ENCODE measurements at regions not wholly inside any gene's neighbourhood (a gene's known extent, or its start where the extent isn't known, plus 50 kb on each side); places are given as distances from the start of the nearest gene placed in this dataset.

DNA sequence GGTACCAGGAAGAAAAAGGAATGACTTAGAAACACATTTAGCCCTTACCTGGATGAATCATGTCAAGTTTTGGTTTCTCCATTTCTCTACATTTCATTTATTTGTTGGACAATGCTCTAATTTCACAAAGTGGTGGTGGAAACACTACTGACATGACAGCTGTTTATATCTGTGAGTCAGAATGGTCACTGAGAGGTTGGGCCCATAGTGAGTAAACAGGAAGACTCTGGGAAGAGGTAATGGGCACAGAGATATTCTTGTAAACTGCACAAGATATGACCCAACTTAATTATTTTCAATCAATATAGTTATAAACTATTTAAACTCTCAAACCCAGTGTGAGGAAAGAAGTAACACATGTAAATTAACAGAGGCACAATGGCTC lies 176.3 kb upstream of the MEOX2 start:
- H3K36me3 Mint-ChIP-seq (ENCODE audit: low read depth): no peaks in the 10 kb centered on the region
- no peak for DNase-seq
- ChIA-PET POLR2A (no interaction called here), CTCF (no interaction called here)
- peaks cover 4% of the 10 kb centered on the region for H3K9me3 Mint-ChIP-seq
- H3K27me3 Mint-ChIP-seq: no peaks in the 10 kb centered on the region
- H3K27ac Mint-ChIP-seq: no peak overlapping the region
- no peak overlapping the region for H3K4me3 Mint-ChIP-seq
- H3K4me1 Mint-ChIP-seq: no peaks in the 10 kb centered on the region

DNA sequence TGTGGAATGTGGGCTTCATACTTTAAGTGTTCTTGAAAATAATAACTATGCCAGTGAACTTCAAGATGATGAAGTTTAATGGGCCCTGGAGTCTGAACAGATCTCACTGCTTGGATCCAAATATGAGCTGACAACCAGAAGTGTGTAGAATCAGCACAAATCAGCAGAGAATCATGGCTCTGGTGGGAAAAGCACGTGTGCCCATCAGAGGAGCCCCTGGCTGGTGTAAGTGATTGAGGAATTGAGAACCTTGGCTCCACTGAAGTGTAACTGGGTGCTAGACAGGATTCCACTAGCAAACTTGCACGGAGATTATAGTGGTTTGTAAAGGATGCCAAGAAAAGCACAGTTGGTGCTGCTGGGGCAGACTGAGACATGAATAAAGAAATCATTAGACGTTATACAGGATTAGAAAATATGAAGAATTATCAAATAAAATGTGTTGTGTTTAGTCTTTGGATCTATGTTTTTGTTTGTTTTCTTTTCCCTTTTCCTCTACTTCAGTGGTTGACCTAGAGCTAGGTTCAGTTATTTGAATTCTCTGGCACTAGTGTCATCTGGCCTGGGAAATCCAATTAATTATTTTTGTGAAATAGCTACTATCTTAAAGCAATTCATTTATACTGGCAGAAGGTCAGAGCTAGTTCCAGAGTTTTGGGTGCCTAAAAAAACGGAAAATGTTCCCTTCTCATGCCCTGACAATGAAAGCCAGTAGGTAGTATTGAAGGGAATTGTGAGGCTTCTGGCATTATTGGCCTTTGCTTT lies 175.7 kb upstream of the MEOX2 start:
- Mint-ChIP-seq H3K27me3 (no peaks in the 10 kb centered on the region), H3K4me1 (no peaks in the 10 kb centered on the region), H3K36me3 (ENCODE audit: low read depth) (no peaks in the 10 kb centered on the region), H3K27ac (no peak overlapping the region), H3K4me3 (no peak overlapping the region), H3K9me3 (peaks cover 7% of the 10 kb centered on the region)
- CTCF ChIA-PET: no interaction called here
- POLR2A ChIA-PET: no interaction called here
- no peak for DNase-seq

GRCh38 chr7:15860264-15860949 lies 173.9 kb upstream of the MEOX2 start:
- H3K36me3 Mint-ChIP-seq (ENCODE audit: low read depth): no peaks in the 10 kb centered on the region
- POLR2A ChIA-PET: no interaction called here
- peaks cover 9% of the 10 kb centered on the region for H3K9me3 Mint-ChIP-seq
- H3K4me3 Mint-ChIP-seq: no peak overlapping the region
- no peaks in the 10 kb centered on the region for H3K27me3 Mint-ChIP-seq
- no peak for DNase-seq
- H3K4me1 Mint-ChIP-seq: no peaks in the 10 kb centered on the region
- no peak overlapping the region for H3K27ac Mint-ChIP-seq
- CTCF ChIA-PET: no interaction called here

DNA sequence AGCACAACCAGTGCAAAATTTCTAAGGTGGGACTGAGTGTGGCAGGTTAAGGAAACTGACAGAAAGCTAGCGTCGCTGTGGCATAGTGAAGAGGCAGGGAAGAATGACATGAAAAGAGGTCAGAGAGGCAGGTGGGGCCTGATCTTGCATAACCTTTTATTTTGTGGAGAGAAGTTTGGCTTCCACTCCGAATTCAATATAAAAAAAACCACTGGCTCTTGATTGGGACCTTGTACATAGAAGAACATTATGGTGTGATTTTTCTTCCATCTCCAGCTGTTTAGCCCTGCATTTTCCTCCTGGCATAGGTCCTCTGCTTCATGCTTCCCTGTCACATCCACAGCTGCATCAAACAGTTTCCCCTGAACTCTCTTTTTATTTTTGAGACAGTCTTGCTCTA lies 170.5 kb upstream of the MEOX2 start:
- peaks cover 4% of the 10 kb centered on the region for H3K9me3 Mint-ChIP-seq
- POLR2A ChIA-PET: no interaction called here
- CTCF ChIA-PET: no interaction called here
- no peak overlapping the region for H3K27ac Mint-ChIP-seq
- H3K27me3 Mint-ChIP-seq: no peaks in the 10 kb centered on the region
- no peak for DNase-seq
- no peaks in the 10 kb centered on the region for H3K36me3 Mint-ChIP-seq (ENCODE audit: low read depth)
- no peaks in the 10 kb centered on the region for H3K4me1 Mint-ChIP-seq
- H3K4me3 Mint-ChIP-seq: no peak overlapping the region

- ChIA-PET CTCF (no interaction called here), POLR2A (no interaction called here)
- Mint-ChIP-seq H3K36me3 (ENCODE audit: low read depth) (no peaks in the 10 kb centered on the region), H3K4me3 (no peak overlapping the region), H3K27ac (no peak overlapping the region), H3K9me3 (peaks cover 4% of the 10 kb centered on the region), H3K27me3 (no peaks in the 10 kb centered on the region), H3K4me1 (no peaks in the 10 kb centered on the region)
- no peak for DNase-seq
Measured at GRCh38 chr7:15856311-15856710, 169.8 kb upstream of the MEOX2 start.

- ChIA-PET CTCF (no interaction called here), POLR2A (no interaction called here)
- no peak overlapping the region for H3K27ac Mint-ChIP-seq
Measured at GRCh38 chr7:15855525-15856109, 169.1 kb upstream of the MEOX2 start.

DNA sequence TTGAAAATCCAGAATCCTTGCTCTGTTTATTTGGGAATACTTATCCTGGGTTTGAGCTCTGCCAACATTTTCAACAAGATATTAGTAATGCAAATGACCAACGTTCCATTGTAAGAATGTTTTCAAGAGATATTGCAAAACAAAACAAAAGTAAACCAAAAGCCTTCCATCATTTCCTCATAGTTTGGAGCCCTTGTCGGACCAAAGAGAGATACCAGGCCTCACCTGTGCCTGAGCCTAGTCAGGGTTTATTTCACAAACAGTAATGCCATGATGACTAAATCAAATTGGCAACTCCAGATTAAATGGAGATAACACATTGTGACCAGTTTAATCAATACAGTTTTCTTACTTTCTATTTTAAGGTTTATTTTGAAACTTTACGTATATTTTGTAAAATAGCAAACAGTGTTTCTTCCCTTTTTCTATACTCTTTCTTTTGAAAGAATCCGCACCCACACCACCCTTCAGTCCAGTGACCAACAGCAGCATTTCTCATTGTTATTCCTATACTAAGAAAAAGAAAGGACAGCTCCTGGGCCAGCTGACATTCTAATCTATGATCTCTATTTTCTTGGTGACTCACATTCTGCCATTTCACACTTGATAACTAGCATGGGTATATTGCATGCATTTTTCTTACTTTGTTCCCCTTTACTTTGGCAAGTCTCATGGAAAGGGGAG lies 168.5 kb upstream of the MEOX2 start:
- Mint-ChIP-seq H3K4me1 (no peaks in the 10 kb centered on the region), H3K27me3 (no peaks in the 10 kb centered on the region), H3K36me3 (ENCODE audit: low read depth) (no peaks in the 10 kb centered on the region), H3K27ac (no peak overlapping the region), H3K9me3 (peaks cover 4% of the 10 kb centered on the region), H3K4me3 (no peak overlapping the region)
- DNase-seq: no peak
- ChIA-PET CTCF (no interaction called here), POLR2A (no interaction called here)

More at GRCh38 chr7:15855525-15856109, 169.1 kb upstream of the MEOX2 start:
- no peaks in the 10 kb centered on the region for H3K27me3 Mint-ChIP-seq
- no peak for DNase-seq
- peaks cover 4% of the 10 kb centered on the region for H3K9me3 Mint-ChIP-seq
- H3K4me3 Mint-ChIP-seq: no peak overlapping the region
- H3K36me3 Mint-ChIP-seq (ENCODE audit: low read depth): no peaks in the 10 kb centered on the region
- no peaks in the 10 kb centered on the region for H3K4me1 Mint-ChIP-seq

GRCh38 chr7:15853832-15854470 lies 167.5 kb upstream of the MEOX2 start:
- H3K27ac Mint-ChIP-seq: no peak overlapping the region
- DNase-seq: no peak
- ChIA-PET POLR2A (no interaction called here), CTCF (no interaction called here)
- no peaks in the 10 kb centered on the region for H3K36me3 Mint-ChIP-seq (ENCODE audit: low read depth)
- no peaks in the 10 kb centered on the region for H3K27me3 Mint-ChIP-seq
- peaks cover 4% of the 10 kb centered on the region for H3K9me3 Mint-ChIP-seq
- no peaks in the 10 kb centered on the region for H3K4me1 Mint-ChIP-seq
- H3K4me3 Mint-ChIP-seq: no peak overlapping the region

- ChIA-PET CTCF (no interaction called here), POLR2A (no interaction called here)
- no peaks in the 10 kb centered on the region for H3K9me3 Mint-ChIP-seq
- no peaks in the 10 kb centered on the region for H3K27me3 Mint-ChIP-seq
- H3K4me1 Mint-ChIP-seq: no peaks in the 10 kb centered on the region
- no peaks in the 10 kb centered on the region for H3K36me3 Mint-ChIP-seq (ENCODE audit: low read depth)
- DNase-seq: no peak
- H3K4me3 Mint-ChIP-seq: no peak overlapping the region
- no peak overlapping the region for H3K27ac Mint-ChIP-seq
Measured at GRCh38 chr7:15851201-15851600, 164.7 kb upstream of the MEOX2 start.

- Mint-ChIP-seq H3K4me1 (no peaks in the 10 kb centered on the region), H3K9me3 (no peaks in the 10 kb centered on the region), H3K27ac (no peak overlapping the region), H3K4me3 (no peak overlapping the region), H3K36me3 (ENCODE audit: low read depth) (no peaks in the 10 kb centered on the region), H3K27me3 (no peaks in the 10 kb centered on the region)
- ChIA-PET POLR2A (no interaction called here), CTCF (no interaction called here)
- DNase-seq: no peak
Measured at GRCh38 chr7:15848901-15849300, 162.4 kb upstream of the MEOX2 start.

GRCh38 chr7:15848362-15848761 lies 161.9 kb upstream of the MEOX2 start:
- H3K4me1 Mint-ChIP-seq: no peaks in the 10 kb centered on the region
- H3K36me3 Mint-ChIP-seq (ENCODE audit: low read depth): no peaks in the 10 kb centered on the region
- ChIA-PET CTCF (no interaction called here), POLR2A (no interaction called here)
- no peak for DNase-seq
- no peaks in the 10 kb centered on the region for H3K9me3 Mint-ChIP-seq
- no peak overlapping the region for H3K27ac Mint-ChIP-seq
- H3K4me3 Mint-ChIP-seq: no peak overlapping the region
- no peaks in the 10 kb centered on the region for H3K27me3 Mint-ChIP-seq

- H3K4me3 Mint-ChIP-seq: no peak overlapping the region
- no peak overlapping the region for H3K27ac Mint-ChIP-seq
- POLR2A ChIA-PET: no interaction called here
- DNase-seq: no peak
- H3K36me3 Mint-ChIP-seq (ENCODE audit: low read depth): no peaks in the 10 kb centered on the region
- no peaks in the 10 kb centered on the region for H3K4me1 Mint-ChIP-seq
- H3K9me3 Mint-ChIP-seq: no peaks in the 10 kb centered on the region
- CTCF ChIA-PET: no interaction called here
- no peaks in the 10 kb centered on the region for H3K27me3 Mint-ChIP-seq
Measured at GRCh38 chr7:15845868-15846267, 159.4 kb upstream of the MEOX2 start.

- CTCF ChIA-PET: no interaction called here
- H3K36me3 Mint-ChIP-seq (ENCODE audit: low read depth): no peaks in the 10 kb centered on the region
- no peaks in the 10 kb centered on the region for H3K9me3 Mint-ChIP-seq
- H3K4me1 Mint-ChIP-seq: no peaks in the 10 kb centered on the region
- H3K27me3 Mint-ChIP-seq: no peaks in the 10 kb centered on the region
- POLR2A ChIA-PET: no interaction called here
- DNase-seq: no peak
- H3K27ac Mint-ChIP-seq: no peak overlapping the region
- H3K4me3 Mint-ChIP-seq: no peak overlapping the region
Measured at GRCh38 chr7:15845461-15845860, 159.0 kb upstream of the MEOX2 start.

All from activated CD4-positive, alpha-beta memory T cell treated with anti-CD3 and anti-CD28 coated beads, Interleukin-2, amount 10 ng/mL, durations not matched to agents 7 days and 5 days (primary cell).